ENCODE measurements at regions not wholly inside any gene's neighbourhood (a gene's known extent, or its start where the extent isn't known, plus 50 kb on each side); places are given as distances from the start of the nearest gene placed in this dataset.
"Not testable (repeated sequence)": the region's sequence is repeated elsewhere in the genome, so short reads cannot be mapped to it uniquely, and the experiment has no call there.

DNA sequence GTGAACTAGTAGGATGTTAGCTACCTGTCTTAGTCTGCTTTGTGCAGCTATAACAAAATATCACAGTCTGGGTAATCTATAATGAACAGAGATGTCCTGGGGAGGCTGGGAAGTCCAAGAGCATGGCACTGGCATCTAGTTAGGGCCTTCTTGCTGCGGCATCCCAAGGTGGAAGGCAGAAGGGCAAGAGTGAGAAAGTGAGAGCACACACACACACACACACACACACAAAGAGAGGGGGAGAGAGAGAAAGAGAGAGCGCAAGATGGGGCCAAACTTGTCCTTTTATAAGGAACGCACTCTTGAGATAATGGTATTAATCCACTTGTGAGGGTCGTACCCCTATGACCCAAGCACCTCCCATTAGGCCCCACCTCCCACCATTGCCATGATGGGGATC, 4423.6 kb upstream of the TPTE start:
- WGBS (ENCODE audit: missing lambda C conversion rate), result 69% methylated on average over 4 of the region's 4 CpGs
- ATAC-seq; DNase-seq (ENCODE audit: low read depth in 1 of 2, low spot score in 1 of 2); CTCF ChIA-PET; FAIRE-seq; H3K4me3 ChIP-seq; H3K4me1 ChIP-seq; H3K9me3 ChIP-seq; POLR2A ChIA-PET: not testable (repeated sequence)
- Histone ChIP-seq H3K4me2 (peak overlapping the region; percentile 46; the same call in 2 of the 3 replicates), H3K27ac (peak overlapping the region; percentile 90 to 91)
- 0 out of 2 replicates have a peak, but pooled peaks have one; percentile 62 for TF ChIP-seq HOXB13 (CRISPR knock-in tag; IDR thresholded peaks at IDR 0.05; ENCODE audit: low read depth)
- TF ChIP-seq HOXA7 (CRISPR knock-in tag; IDR thresholded peaks at IDR 0.05), result 0 out of 2 replicates have a peak, but pooled peaks have one; percentile 54
- peak; percentile 78; the same call in 1 of the 2 replicates for TF ChIP-seq EHF (CRISPR knock-in tag; IDR thresholded peaks at IDR 0.05)
- peak; percentile 53; the same call in 1 of the 2 replicates for TF ChIP-seq HOXB5 (CRISPR knock-in tag; IDR thresholded peaks at IDR 0.05)

DNA sequence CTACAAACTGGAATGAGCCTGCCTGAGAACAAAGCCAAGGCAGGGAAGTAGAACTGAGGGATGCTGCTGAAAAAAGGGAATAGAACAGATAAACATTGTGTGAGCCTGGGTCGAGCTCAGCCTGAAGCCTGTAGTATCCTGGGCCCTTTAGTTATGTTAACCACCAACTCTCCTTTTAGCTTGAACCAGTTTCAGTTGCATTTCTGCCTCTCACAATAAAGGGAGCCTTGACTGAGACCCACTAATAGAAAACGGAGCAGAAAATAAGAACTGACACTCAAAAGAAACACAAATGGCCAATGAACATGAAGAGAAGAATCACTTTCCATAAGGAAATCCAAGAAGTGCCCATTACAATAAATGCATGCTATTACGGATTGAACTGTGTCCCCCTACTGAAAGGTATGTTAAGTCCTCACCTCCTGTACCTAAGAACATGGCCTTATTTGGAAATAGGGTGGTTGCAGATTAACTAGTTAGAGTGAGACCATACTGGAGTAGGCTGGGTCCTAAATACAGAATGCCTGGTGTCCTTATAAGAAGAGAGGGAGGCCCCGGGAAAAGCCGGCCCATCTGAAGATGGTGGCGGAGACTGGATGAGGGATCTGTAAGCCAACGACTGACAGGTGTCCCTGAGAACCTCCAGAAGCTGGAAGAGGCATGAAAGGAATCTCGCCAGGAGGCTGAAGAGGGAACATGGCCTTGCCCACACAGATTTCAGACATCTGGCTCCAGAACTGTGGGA, 4423.0 kb upstream of the TPTE start:
- H3K9me3 ChIP-seq, POLR2A ChIA-PET, CTCF ChIA-PET, H3K4me3 ChIP-seq, FAIRE-seq, H3K4me1 ChIP-seq: not testable (repeated sequence)
- Histone ChIP-seq H3K27ac (peak overlapping the region; percentile 90 to 91), H3K4me2 (peak overlapping the region; percentile 61)
- peak; percentile 51 to 71 for ATAC-seq
- TF ChIP-seq HOXA7 (CRISPR knock-in tag; IDR thresholded peaks at IDR 0.05) (peak; percentile 84), HOXB5 (CRISPR knock-in tag; IDR thresholded peaks at IDR 0.05) (0 out of 2 replicates have a peak, but pooled peaks have one; percentile 63), JUN (IDR thresholded peaks at IDR 0.05) (peak in 1 of 2 experiments; percentile 55; a peak in 1 of 5 replicates), HOXB13 (CRISPR knock-in tag; IDR thresholded peaks at IDR 0.05; ENCODE audit: low read depth) (peak; percentile 52; the same call in 1 of the 2 replicates)
- peak in 1 of 2 experiments; percentile 18 for DNase-seq (ENCODE audit: low read depth in 1 of 2, low spot score in 1 of 2)
- WGBS (ENCODE audit: missing lambda C conversion rate), result under 1% methylated on average over 7 of the region's 8 CpGs

DNA sequence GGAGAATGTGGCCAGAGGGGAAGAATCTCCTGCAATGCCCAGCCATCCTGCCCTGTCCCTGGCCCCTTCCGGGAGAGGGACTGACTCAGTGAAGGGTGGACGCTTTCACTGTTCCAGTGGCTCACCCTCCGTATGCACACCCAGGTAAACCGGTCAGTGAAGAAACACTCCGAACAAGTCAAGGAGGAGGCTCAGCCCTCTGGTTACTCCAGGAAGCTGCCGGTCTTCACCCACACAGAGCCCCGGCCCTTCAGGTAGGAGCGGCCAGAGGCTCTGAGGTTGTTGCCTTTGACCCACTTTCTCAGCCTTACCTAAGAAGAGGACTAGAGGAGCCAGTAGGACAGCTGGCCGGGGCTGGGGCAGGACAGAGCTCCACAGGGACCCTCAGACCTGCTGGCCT, 4419.8 kb upstream of the TPTE start:
- H3K4me1 ChIP-seq; H3K27ac ChIP-seq; H3K4me3 ChIP-seq; POLR2A ChIA-PET; H3K4me2 ChIP-seq; DNase-seq (ENCODE audit: low read depth in 1 of 2, low spot score in 1 of 2); CTCF ChIA-PET; ATAC-seq; H3K9me3 ChIP-seq; FAIRE-seq: not testable (repeated sequence)
- WGBS (ENCODE audit: missing lambda C conversion rate), result no CpG with 5 or more reads among the region's 9 CpGs

DNA sequence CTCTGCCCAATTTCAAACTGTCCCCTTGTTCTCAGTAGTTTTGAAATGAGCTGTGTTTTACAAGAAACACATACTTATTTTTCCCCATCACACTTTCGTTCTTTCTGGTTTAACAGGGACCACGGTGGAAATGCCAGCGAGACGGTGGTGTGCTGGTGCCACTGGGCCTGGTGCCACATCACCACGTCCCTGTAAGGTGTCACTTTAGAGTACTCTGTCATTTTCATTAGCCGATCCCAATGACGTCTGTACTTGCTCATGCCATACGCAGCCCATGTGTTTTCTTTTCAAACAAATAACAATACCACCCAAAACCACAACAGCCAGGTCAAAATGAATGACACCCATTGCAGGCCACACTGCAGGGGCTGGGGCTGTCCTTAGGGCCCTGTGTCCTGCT, 4416.8 kb upstream of the TPTE start:
- H3K4me1 ChIP-seq; CTCF ChIA-PET; DNase-seq (ENCODE audit: low read depth in 1 of 2, low spot score in 1 of 2); FAIRE-seq; H3K4me3 ChIP-seq; ATAC-seq; H3K9me3 ChIP-seq; H3K4me2 ChIP-seq; H3K27ac ChIP-seq; POLR2A ChIA-PET: not testable (repeated sequence)
- WGBS (ENCODE audit: missing lambda C conversion rate), result no CpG with 5 or more reads among the region's 8 CpGs

DNA sequence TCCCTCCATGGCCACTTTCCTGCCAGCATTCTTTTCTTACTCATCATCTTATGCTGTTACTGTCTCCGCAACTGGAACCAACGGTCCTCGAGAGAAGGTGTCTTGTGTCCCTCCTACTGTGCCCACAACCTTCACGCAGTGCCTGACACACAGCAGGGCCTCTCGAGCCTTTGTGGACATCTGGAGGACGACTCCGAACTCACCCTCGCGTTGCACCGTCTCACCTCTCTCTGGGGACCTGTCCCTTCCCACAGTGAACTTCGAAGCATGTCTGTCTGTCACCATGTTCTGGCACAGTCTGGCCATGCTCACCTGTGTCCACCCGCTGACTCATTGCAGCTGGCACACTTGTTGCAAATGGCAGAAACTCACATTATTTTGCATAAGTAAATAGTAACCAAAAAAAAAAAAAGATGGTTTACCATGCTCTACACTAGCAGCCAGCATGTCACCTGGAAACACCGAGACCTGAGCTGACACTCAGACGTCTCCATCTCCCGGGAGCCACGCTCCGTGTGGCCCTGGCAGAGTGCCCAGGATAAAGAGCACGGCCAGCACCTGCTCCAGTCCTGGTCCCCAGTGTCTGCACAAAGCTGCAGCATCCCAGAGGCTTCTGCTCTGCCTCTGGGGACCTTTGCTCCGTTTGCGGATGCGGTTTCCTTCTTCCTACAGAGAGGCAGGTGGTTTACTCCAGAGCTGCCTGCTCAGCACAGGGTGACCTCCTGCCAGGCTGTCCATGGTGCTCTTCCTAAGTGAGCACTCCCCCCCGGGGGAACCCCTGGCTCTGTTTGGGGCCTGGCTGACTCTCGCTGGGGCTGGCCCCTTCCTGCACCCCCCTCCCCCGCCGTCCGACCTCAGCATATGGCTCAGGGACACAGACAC, 4414.5 kb upstream of the TPTE start:
- ATAC-seq; H3K4me3 ChIP-seq; H3K9me3 ChIP-seq; FAIRE-seq; CTCF ChIA-PET; H3K4me2 ChIP-seq; POLR2A ChIA-PET; DNase-seq (ENCODE audit: low read depth in 1 of 2, low spot score in 1 of 2); H3K4me1 ChIP-seq: not testable (repeated sequence)
- peak overlapping the region in 1 of 2 experiments; percentile 59; a peak in 1 of 6 replicates for H3K27ac ChIP-seq
- 90% methylated on average over 9 of the region's 26 CpGs for WGBS (ENCODE audit: missing lambda C conversion rate)

DNA sequence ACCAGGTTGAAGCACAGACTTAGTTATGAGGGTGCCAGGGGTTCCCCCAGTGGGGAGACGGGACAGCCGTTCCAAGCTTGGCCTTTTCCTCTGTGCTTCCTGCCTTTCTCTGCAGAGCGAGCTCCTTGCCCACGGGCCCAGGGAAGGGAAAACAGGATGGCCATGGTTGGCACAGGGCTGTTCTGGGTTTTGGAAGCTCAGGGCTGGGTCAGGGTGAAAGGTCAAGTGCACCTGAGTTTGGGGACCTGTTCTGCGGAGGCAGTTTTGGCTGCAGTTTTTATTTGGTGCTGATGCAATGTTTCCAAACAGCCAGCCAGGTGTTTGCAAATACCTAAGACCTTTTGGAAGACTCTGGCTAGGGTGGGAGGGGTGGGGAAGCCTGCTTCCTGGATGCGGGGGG, 4412.5 kb upstream of the TPTE start:
- H3K27ac ChIP-seq; H3K9me3 ChIP-seq; FAIRE-seq; H3K4me2 ChIP-seq; ATAC-seq; CTCF ChIA-PET; DNase-seq (ENCODE audit: low read depth in 1 of 2, low spot score in 1 of 2); H3K4me1 ChIP-seq; H3K4me3 ChIP-seq; POLR2A ChIA-PET: not testable (repeated sequence)
- WGBS (ENCODE audit: missing lambda C conversion rate), result no CpG with 5 or more reads among the region's 6 CpGs

DNA sequence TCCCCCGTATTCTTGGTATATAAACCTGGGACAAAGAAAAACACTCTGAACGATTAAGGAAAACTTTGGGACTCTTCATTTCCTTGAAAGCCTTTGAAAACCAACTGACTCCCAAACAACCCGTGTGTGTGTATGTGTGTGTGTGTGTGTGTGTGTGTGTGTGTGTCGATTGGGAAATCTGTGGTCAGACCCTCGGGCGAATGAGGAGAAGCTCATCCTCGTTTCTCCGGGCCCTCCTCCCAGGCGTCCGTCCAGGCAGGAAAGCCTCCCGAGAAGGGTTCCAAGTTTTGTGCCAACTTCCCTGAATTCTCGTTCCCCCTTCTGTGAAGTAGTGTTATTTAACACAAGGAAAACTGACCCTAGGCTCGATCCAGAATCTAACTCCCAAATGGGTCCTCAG, 4411.6 kb upstream of the TPTE start:
- POLR2A ChIA-PET, H3K4me2 ChIP-seq, H3K4me3 ChIP-seq, CTCF ChIA-PET, FAIRE-seq, H3K4me1 ChIP-seq, H3K9me3 ChIP-seq, ATAC-seq: not testable (repeated sequence)
- peak overlapping the region; percentile 73 to 81 for H3K27ac ChIP-seq
- 0% methylated on average over 3 of the region's 13 CpGs for WGBS (ENCODE audit: missing lambda C conversion rate)
- DNase-seq (ENCODE audit: low read depth in 1 of 2, low spot score in 1 of 2), result peak in 1 of 2 experiments; percentile 76
- TF ChIP-seq CEBPB (IDR thresholded peaks at IDR 0.05), result peak in 1 of 2 experiments; percentile 65; a peak in 2 of 4 replicates
- TF ChIP-seq GATA3 (IDR thresholded peaks at IDR 0.05; ENCODE audit: borderline replicate concordance), result 0 out of 2 replicates have a peak, but pooled peaks have one; percentile 48

DNA sequence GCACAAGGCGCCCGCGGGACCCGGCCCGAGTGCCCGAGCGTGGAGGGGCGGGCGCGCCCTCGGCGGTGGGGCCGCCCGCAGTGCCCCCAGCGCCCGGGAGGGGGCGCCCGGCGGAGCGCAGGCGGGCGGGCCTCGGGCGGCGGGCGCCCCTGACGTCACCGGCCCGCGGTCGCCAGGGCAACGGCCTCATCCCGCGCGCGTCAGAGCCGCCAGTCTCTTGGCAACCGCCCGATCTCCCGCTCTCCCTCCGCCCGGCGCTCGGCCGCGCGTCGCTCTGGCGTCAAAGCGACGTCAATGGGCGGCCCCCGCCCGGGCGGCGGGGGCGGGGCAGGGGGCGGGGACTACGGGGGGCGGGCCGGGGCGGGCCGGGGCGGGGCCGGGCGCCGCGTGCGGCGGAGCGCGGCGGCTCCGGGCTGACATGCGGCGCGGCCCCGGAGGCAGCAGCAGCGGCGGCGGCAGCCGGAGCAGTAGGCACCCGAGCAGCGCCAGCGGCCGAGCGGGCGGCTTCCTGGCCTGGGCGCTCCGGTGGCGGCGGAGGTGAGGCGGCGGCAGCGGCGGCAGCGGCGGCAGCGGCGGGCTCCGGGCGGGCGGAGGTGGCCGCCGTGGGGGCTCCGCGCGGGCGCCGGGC, 4410.6 kb upstream of the TPTE start:
- POLR2A ChIA-PET; H3K4me2 ChIP-seq; FAIRE-seq; H3K9me3 ChIP-seq; DNase-seq (ENCODE audit: low read depth in 1 of 2, low spot score in 1 of 2); H3K4me3 ChIP-seq; H3K4me1 ChIP-seq; H3K27ac ChIP-seq; CTCF ChIA-PET: not testable (repeated sequence)
- peak; percentile 2 to 69 for ATAC-seq
- WGBS (ENCODE audit: missing lambda C conversion rate), result no CpG with 5 or more reads among the region's 110 CpGs

DNA sequence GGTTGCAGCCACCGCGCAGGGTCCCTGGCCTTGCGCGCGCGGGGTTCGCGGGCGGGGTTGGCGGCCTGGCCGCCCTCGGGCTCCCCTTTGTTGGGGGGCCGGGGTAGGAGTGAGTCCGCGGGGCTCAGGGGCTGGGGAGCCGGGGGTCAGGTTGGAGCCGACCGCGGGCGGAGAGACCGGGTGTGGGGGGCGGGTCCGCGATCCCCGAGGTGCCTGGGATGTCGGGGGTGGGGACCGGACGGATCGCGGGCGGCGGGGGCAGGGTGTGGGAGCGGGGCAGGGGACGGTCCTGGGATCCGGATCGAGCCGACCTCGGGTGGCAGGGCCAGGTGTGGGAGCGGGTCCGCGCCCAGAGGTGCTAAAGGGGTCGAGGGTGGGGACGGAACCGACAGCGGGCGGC, 4410.0 kb upstream of the TPTE start:
- FAIRE-seq; H3K4me3 ChIP-seq; H3K4me2 ChIP-seq; H3K9me3 ChIP-seq; POLR2A ChIA-PET; H3K4me1 ChIP-seq; DNase-seq (ENCODE audit: low read depth in 1 of 2, low spot score in 1 of 2); CTCF ChIA-PET: not testable (repeated sequence)
- no CpG with 5 or more reads among the region's 46 CpGs for WGBS (ENCODE audit: missing lambda C conversion rate)
- ATAC-seq, result peak; percentile 67 to 68
- H3K27ac ChIP-seq, result peak overlapping the region; percentile 45 to 75; a peak in 2 of 6 replicates
